Naive thymus-derived CD8-positive, alpha-beta T cell (primary cell): ENCODE measurements at regions not wholly inside any gene's neighbourhood (a gene's known extent, or its start where the extent isn't known, plus 50 kb on each side); places are given as distances from the start of the nearest gene placed in this dataset.

Experiments used
- ATAC-seq, 2 donors: fragments of 150-1000 bp; cut with Tn5 transposase in 1 of 2; sonication (Bioruptor Pico), chemical (Tn5 transposase) in 1 of 2; 1 replicate in 1 of 2; 2 replicates in 1 of 2; pipeline ENCODE4 v1.10.0; 2021; ENCODE audit warnings: mild to moderate bottlenecking in 2 of 2, moderate library complexity in 2 of 2
- POLR2A ChIA-PET: fragments of 350-600 bp; sonication (Branson Sonifier 250); formaldehyde crosslinking; loops from one replicate; lab custom pipeline; 2021; ENCODE audit warnings: antibody characterized with exemption; lab: Charles Lee
- DNase-seq, 10 donors: peaks; one replicate each; pipeline versions ENCODE4 v3.0.0 to v3.0.0-alpha.2; 2020 to 2022
- H3K27ac Mint-ChIP-seq, 10 donors: one replicate each; pipeline ENCODE4 v1.8.0; 2020 to 2022; ENCODE audit warnings: mild to moderate bottlenecking in 10 of 10, mixed read lengths in 10 of 10, moderate library complexity in 4 of 10, inconsistent platforms in 1 of 10
- H3K27me3 Mint-ChIP-seq, 5 donors: one replicate each; pipeline ENCODE4 v1.8.0; 2021 to 2022; ENCODE audit warnings: mixed read lengths in 5 of 5
- H3K36me3 Mint-ChIP-seq, 3 donors: one replicate each; pipeline ENCODE4 v1.8.0; 2020 to 2022; ENCODE audit warnings: mixed read lengths in 3 of 3, mild to moderate bottlenecking in 2 of 3, inconsistent platforms in 1 of 3
- H3K4me1 Mint-ChIP-seq, 4 donors: one replicate each; pipeline ENCODE4 v1.8.0; 2021 to 2022; ENCODE audit warnings: mixed read lengths in 4 of 4
- H3K4me3 Mint-ChIP-seq, 10 donors: one replicate each; pipeline ENCODE4 v1.8.0; 2020 to 2022; ENCODE audit warnings: mild to moderate bottlenecking in 10 of 10, mixed read lengths in 10 of 10, moderate library complexity in 6 of 10, inconsistent platforms in 1 of 10
- H3K9me3 Mint-ChIP-seq, 9 donors: one replicate each; pipeline ENCODE4 v1.8.0; 2020 to 2022; ENCODE audit warnings: mixed read lengths in 9 of 9, mild to moderate bottlenecking in 3 of 9, inconsistent platforms in 1 of 9, moderate library complexity in 1 of 9

DNA sequence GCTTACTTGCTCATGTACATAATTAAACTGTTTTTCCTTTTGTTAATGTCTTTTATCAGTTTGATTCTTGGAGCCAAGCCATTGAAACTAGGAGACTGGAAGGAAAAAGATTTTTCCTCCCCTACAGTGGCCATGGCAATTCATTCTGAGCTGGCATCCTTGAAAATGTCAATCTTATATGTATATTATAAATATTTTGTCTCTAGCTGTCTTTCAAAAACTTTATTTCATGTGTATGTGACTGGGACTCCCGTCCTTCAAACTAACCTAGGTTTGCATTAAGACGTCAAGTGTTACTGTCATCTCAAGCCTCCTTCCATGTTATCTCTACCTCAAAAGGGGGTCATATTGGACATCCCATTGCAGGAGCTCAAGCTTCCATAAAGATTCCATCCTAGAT, 280.4 kb downstream of the HRH4 start:
- no peak for DNase-seq
- peaks cover 0 to 3% (median 0%) of the 10 kb centered on the region in 5 donors for H3K27me3 Mint-ChIP-seq
- POLR2A ChIA-PET: no interaction called here
- ATAC-seq: no peak
- no peaks in the 10 kb centered on the region for H3K36me3 Mint-ChIP-seq
- no peak overlapping the region for H3K4me3 Mint-ChIP-seq
- no peaks in the 10 kb centered on the region for H3K4me1 Mint-ChIP-seq
- H3K27ac Mint-ChIP-seq: no peak overlapping the region
- H3K9me3 Mint-ChIP-seq: no peaks in the 10 kb centered on the region

DNA sequence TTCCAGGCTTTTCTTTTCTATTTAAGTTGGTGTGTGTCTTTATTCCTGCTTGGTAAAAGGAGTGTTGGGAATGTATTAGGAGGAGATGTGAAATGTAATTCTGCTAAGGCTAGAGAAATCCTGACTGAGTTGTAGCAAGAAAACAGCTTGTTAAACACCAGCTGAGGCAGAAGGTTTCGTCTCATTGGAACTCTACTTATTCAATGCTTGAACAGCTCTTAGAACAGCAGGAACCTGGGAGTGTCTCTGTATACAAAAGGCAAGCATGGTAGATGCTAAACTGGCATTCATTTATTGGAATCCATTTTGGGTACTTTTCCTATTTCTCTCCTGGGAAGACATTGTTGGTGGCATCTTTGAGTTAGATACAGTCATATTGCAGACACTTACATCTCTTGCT, 280.9 kb downstream of the HRH4 start:
- DNase-seq (no peak), ATAC-seq (no peak)
- no peaks in the 10 kb centered on the region for H3K9me3 Mint-ChIP-seq
- POLR2A ChIA-PET: no interaction called here
- H3K27me3 Mint-ChIP-seq: peaks cover 0 to 3% (median 0%) of the 10 kb centered on the region in 5 donors
- H3K4me1 Mint-ChIP-seq: no peaks in the 10 kb centered on the region
- no peaks in the 10 kb centered on the region for H3K36me3 Mint-ChIP-seq
- H3K4me3 Mint-ChIP-seq: no peak overlapping the region
- H3K27ac Mint-ChIP-seq: no peak overlapping the region

DNA sequence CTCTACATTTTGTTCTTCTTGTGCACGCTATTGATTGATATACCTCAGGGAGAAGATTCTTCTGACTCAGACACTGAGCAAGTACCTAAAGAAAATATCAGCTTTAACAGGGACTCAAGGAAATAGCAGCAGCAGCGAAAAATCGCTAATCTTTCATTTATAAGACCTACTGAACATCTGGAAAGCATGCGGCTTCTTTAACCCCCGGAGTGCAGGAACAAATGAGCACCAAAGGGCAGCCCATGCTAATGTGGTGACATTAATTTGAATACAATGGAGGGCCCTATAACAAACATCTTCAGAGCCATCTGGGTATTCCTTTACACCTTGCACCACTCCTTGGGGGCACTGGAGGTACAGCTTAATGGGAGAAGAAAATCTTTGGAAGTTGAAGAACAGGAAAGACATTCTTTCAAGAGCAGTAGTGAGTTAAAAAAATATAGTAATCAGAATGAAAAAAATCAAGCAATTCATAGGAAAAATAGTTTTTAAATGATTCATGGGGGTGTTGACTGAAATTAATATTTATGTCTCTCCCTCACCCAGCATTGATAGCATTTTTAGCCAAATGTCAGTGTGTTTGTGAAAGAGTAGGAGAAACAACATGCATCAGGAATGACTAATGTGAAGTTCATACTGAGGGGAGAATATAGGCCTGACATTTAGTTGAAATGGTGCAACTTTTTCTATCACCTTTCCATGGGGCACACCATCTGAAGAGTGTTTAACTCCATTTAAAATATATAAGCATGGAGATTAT, 281.7 kb downstream of the HRH4 start:
- DNase-seq (no peak), ATAC-seq (no peak)
- Mint-ChIP-seq H3K36me3 (no peaks in the 10 kb centered on the region), H3K4me3 (no peak overlapping the region), H3K27me3 (peaks cover 0 to 3% (median 0%) of the 10 kb centered on the region in 5 donors), H3K4me1 (no peaks in the 10 kb centered on the region), H3K9me3 (peaks cover 0 to under 1% (median 0%) of the 10 kb centered on the region in 9 donors), H3K27ac (no peak overlapping the region)
- POLR2A ChIA-PET: no interaction called here

DNA sequence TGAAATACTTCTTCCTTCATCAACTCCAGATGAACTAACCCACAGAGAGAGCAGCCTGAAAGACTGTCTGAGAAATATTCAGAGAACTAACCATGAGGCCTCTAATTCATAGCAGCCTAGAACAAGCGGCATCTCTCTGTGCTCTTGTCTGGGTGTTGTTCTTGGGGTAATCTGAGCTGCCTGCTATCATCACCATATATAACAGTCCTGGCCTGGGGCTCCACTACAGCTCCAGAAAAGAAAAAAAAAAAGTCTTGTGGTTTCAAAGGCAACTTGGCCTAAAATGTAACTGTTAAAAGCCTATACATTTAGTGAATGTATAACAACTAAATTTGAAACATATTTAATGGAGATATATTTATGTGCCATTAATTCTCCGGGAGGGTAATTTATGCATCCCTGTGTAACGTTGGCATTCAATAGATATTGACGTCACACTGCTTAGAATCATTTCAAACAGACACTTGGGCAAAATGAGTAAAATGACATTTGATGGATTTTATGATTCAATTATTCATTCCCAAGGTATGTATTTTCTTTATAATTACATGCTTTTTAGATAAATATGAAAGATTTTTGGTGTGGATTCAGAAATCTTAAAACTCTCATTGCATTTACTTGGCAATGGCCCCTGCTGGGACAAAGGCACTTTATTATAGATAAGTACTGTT, 294.3 kb downstream of the HRH4 start:
- Mint-ChIP-seq H3K4me1 (no peaks in the 10 kb centered on the region), H3K9me3 (peaks cover 0 to 2% (median 0%) of the 10 kb centered on the region in 9 donors), H3K4me3 (no peak overlapping the region), H3K36me3 (no peaks in the 10 kb centered on the region), H3K27ac (no peak overlapping the region), H3K27me3 (peaks cover 4 to 18% (median 13%) of the 10 kb centered on the region in 5 donors)
- POLR2A ChIA-PET: no interaction called here
- DNase-seq (no peak), ATAC-seq (no peak)

DNA sequence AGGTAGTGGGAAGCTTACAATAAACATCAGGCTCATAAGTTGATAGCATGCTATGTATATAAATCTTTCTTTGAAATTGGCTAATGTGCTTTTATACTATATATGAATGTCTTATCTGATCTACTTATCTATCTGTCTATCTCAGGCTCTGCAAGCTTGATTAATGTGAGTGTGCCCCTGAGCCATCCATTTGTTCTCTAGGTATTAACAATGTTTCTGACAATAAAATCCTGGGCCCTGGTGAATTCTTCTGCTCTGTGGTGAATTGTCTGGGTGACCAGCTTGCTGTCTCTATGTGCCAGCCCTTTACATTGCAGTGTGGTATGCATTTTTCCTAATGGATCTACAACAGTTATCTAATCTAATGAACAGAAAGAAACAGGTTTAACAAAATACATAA, 295.9 kb downstream of the HRH4 start:
- ATAC-seq (no peak), DNase-seq (no peak)
- Mint-ChIP-seq H3K4me1 (no peaks in the 10 kb centered on the region), H3K27me3 (peaks cover 4 to 10% (median 9%) of the 10 kb centered on the region in 5 donors), H3K27ac (no peak overlapping the region), H3K9me3 (peaks cover 0 to 5% (median 2%) of the 10 kb centered on the region in 9 donors), H3K36me3 (peaks cover 0 to 1% (median 0%) of the 10 kb centered on the region in 3 donors), H3K4me3 (no peak overlapping the region)
- POLR2A ChIA-PET: no interaction called here

DNA sequence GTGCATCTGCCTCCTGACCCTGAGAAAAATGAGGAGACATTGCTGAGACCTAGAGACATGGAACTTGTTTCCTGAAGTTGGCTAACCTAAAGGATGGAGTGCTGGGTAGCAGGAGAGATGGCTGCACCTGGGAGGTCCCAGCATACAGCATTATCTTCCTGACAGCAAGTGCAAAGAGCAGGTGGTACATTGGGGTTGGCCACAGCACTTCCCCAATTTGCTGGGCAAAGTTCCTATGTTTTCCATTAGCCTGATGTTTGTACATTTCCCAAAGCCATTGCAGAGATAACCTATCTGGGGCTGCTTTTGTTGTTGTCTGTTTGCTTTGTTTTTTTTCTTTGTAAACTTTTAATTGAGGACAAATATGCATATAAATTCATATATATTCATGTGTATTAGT, 296.7 kb downstream of the HRH4 start:
- DNase-seq (no peak), ATAC-seq (no peak)
- H3K27me3 Mint-ChIP-seq: peaks cover 4 to 11% (median 10%) of the 10 kb centered on the region in 5 donors
- no peaks in the 10 kb centered on the region for H3K4me1 Mint-ChIP-seq
- H3K36me3 Mint-ChIP-seq: peaks cover 0 to 7% (median 0%) of the 10 kb centered on the region in 3 donors
- POLR2A ChIA-PET: no interaction called here
- H3K27ac Mint-ChIP-seq: no peak overlapping the region
- peaks cover 0 to 11% (median 9%) of the 10 kb centered on the region in 9 donors for H3K9me3 Mint-ChIP-seq
- H3K4me3 Mint-ChIP-seq: no peak overlapping the region

DNA sequence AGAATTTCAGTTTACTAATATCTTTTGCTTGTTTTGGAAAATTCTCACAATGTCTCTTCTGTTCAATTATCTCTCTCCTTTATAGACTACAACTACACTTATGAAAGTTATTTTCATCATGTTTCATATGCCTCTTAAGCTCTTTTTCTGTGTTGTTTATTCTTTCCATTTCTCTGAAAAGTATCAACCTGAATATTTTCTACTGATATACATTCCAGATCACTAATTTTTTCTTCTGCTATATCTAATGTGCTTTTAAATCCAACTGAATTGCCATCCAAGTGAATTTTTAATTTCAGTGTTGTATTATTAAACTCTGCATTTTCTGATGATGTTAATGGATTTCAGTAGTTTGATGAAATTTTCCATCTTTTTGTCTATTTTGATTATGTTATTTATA, 301.3 kb downstream of the HRH4 start:
- peaks cover 0 to 12% (median 8%) of the 10 kb centered on the region in 5 donors for H3K27me3 Mint-ChIP-seq
- peaks cover 0 to 7% (median 0%) of the 10 kb centered on the region in 3 donors for H3K36me3 Mint-ChIP-seq
- H3K27ac Mint-ChIP-seq: no peak overlapping the region
- POLR2A ChIA-PET: no interaction called here
- peaks cover 0 to 20% (median 12%) of the 10 kb centered on the region in 9 donors for H3K9me3 Mint-ChIP-seq
- ATAC-seq (no peak), DNase-seq (no peak)
- no peaks in the 10 kb centered on the region for H3K4me1 Mint-ChIP-seq
- H3K4me3 Mint-ChIP-seq: no peak overlapping the region

DNA sequence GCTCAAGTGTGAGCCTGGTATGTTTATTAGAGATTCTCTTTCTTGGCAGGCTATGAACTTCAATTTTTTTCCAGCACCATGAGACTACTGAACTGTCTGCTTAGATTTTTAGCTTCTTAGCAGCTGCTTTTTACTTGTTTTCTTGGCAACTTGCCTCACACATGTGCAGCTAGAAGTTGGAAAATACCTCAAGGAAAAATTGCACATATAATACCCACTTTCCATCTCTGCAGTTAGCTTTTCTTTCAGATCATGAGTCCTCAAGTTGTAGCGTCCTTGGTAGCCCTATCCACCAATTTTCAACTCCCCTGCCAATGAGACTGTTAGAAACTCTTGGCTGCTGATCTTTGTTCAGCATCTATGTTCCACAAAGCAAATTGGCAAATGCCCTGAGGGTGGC, 302.1 kb downstream of the HRH4 start:
- Mint-ChIP-seq H3K27me3 (peaks cover 0 to 12% (median 5%) of the 10 kb centered on the region in 5 donors), H3K4me1 (peaks cover 0 to 2% (median 0%) of the 10 kb centered on the region in 4 donors), H3K27ac (no peak overlapping the region), H3K4me3 (no peak overlapping the region), H3K36me3 (peaks cover 0 to 7% (median 0%) of the 10 kb centered on the region in 3 donors), H3K9me3 (peaks cover 0 to 20% (median 12%) of the 10 kb centered on the region in 9 donors)
- ATAC-seq: no peak
- no peak for DNase-seq
- POLR2A ChIA-PET: no interaction called here

DNA sequence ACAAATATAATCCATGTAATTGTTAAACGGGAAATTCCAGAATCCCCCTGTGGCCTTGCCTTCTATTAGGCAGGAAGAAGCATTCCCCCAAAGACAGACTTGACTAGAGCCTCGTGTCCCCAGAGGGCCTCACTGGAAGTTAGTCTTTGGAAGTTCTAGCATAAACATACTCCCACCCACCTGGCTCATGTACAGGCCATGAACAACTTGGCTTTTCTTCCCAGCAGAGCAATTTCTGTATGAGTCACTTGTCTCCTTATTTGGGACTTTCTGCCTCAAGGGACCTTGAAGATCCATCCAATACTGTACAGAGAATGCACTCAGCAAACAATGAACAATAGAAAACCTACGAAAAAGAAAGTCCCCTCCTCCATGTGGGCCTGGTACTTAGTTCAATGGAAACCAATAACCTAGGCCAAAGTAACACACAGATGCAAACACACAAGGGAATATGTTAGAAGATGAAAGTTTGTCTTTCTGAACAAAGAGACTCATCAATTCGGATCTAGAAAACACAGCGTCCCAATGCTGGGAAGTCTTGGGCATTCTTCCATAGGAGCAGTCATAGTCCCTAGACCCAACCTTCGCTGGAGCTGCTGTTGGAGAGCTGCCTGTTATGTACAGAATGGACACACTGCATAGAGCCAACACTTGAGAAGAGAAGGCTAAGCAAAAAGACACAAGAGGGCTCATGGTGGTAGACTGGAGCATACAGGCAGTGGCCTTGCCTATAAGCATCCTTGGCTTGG, 303.5 kb downstream of the HRH4 start:
- Mint-ChIP-seq H3K27ac (no peak overlapping the region), H3K27me3 (peaks cover under 1 to 14% (median 7%) of the 10 kb centered on the region in 5 donors), H3K36me3 (peaks cover 0 to 7% (median 0%) of the 10 kb centered on the region in 3 donors), H3K9me3 (peaks cover 0 to 20% (median 12%) of the 10 kb centered on the region in 9 donors), H3K4me3 (no peak overlapping the region), H3K4me1 (peaks cover 0 to 2% (median 0%) of the 10 kb centered on the region in 4 donors)
- DNase-seq (no peak), ATAC-seq (no peak)
- POLR2A ChIA-PET: no interaction called here

DNA sequence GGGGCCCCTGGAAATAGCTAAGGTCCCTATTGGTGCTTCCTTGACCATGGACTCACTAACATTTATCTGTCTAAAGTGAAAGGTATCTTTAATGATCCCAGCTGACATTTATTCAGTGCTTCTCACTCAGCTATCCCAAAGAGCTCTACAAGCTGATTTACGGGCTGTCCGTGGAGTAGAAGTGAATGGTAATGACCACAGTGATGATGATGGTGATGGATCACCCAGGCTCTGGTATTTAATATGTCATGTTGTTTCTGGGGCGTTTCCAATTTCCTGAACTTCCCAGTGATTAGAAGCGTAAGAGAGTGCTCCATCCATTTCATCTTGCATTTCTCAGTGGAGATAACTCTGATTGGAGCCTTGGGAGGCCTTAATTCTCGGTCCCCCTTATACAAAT, 304.3 kb downstream of the HRH4 start:
- H3K4me3 Mint-ChIP-seq: no peak overlapping the region
- ATAC-seq (no peak), DNase-seq (no peak)
- H3K4me1 Mint-ChIP-seq: peaks cover 0 to 2% (median 0%) of the 10 kb centered on the region in 4 donors
- peaks cover 0 to 7% (median 0%) of the 10 kb centered on the region in 3 donors for H3K36me3 Mint-ChIP-seq
- H3K27ac Mint-ChIP-seq: no peak overlapping the region
- POLR2A ChIA-PET: no interaction called here
- peaks cover 0 to 20% (median 12%) of the 10 kb centered on the region in 9 donors for H3K9me3 Mint-ChIP-seq
- H3K27me3 Mint-ChIP-seq: peaks cover 1 to 20% (median 9%) of the 10 kb centered on the region in 5 donors

DNA sequence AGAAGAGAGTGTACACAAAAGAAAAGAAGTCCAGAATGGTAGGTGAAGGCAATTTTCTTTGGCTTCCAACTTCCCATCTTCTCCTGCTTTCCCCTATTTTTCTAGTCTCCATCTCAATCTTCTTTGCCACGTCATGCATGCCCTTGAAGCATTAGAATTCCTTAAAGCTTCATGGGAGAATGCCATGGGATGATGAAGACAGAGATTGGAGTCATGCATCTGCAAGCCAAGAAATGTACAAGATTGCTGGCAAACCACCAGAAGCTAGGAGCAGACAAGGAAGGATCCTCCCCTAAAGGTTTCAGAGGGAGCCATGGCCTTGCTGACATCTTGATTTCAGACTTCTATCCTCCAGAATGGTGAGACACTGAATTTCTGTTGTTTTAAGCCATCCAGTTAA, 305.9 kb downstream of the HRH4 start:
- Mint-ChIP-seq H3K9me3 (peaks cover 0 to 14% (median 10%) of the 10 kb centered on the region in 9 donors), H3K27ac (no peak overlapping the region), H3K36me3 (peaks cover 0 to 5% (median 0%) of the 10 kb centered on the region in 3 donors), H3K27me3 (peaks cover 5 to 24% (median 6%) of the 10 kb centered on the region in 5 donors), H3K4me3 (no peak overlapping the region), H3K4me1 (peaks cover 0 to 2% (median 0%) of the 10 kb centered on the region in 4 donors)
- no peak for DNase-seq
- no peak for ATAC-seq
- POLR2A ChIA-PET: no interaction called here

DNA sequence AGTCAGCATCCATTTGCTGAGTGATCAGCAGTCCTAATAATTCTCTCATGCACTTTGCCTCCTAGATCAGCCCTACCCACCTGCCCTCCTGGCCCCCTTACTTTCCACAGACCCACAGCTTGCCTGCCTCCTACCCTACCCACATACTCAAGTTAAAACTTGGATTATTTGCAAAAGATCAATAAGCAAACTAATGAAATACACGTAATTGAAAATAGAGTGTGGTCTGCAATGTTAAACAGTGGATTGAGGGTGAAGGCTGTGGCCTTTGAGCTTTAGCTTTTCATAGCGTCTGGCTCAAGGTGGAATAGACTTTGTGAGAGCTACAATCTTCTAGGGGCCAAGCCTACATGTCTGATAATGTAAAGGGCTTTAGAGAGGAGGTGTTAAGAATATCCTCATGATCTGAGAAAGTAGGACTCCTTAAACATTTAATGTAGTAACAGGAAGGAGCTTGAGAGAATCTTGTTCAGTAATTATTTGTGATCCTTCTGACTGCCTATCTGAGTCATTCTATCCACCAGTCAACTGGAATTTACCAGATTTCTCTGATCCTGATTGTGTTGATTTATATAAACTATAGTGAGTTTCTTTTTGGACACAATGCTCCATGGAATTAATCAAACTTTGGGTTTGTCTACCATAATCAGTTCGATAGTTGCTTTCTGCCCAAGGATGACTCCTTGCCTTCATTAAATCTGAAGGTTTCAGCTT, 310.0 kb downstream of the HRH4 start:
- ATAC-seq: no peak
- Mint-ChIP-seq H3K27me3 (peaks cover 5 to 17% (median 7%) of the 10 kb centered on the region in 5 donors), H3K27ac (no peak overlapping the region), H3K9me3 (peaks cover 0 to 2% (median 0%) of the 10 kb centered on the region in 9 donors), H3K4me3 (no peak overlapping the region), H3K4me1 (peaks cover 0 to 2% (median 0%) of the 10 kb centered on the region in 4 donors), H3K36me3 (no peaks in the 10 kb centered on the region)
- no peak for DNase-seq
- POLR2A ChIA-PET: interaction anchor here (0.6 kb wide), 1 partner anchor 15 kb away, joined by 5 read pairs; no protein-coding TSS in a partner anchor
